Amniotic stem cell (primary cell): ENCODE measurements at regions not wholly inside any gene's neighbourhood (a gene's known extent, or its start where the extent isn't known, plus 50 kb on each side); places are given as distances from the start of the nearest gene placed in this dataset.
"Not testable (repeated sequence)": the region's sequence is repeated elsewhere in the genome, so short reads cannot be mapped to it uniquely, and the experiment has no call there.

Source experiments
- DNase-seq: peaks from one replicate; lab custom pipeline; 2025; lab: John Stamatoyannopoulos, UW

- DNase-seq, result no peak
Measured at GRCh38 chr18:46179306-46179705, 75.1 kb downstream of the HAUS1 start.

DNA sequence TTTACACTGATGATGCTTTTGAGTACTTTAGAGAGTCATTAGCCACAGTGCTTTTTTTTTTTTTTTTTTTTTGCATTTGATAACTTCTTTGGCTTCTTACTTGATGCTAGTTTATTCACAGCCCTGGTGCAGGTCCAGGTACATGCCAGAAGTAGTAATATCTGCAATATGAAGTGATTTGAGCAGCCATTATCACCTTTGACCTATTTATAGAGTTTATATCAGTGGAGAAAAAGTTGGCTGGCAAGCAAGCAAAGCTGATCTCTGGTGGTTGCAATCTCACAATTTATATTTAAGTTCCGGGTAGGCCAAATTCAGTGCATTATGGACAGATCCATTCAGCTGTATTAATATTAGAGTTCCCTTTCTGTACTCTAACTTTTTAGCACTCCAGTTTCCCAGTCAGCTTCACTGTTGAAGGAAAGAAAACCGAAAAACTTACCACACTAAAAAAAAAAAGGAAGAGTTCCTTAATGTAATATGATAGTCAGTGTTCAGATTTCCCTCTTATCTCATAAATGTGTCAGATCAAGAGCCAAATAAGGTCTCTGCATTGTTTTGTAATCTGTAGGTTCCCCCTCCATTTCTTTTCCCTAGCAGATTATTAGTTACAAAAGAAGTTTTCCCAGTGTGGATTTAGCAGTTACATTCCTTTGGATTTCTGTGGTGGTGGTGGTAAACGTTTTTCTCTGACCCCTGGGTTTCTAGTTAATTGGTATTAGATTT lies 78.6 kb downstream of the HAUS1 start:
- DNase-seq, result no peak

DNA sequence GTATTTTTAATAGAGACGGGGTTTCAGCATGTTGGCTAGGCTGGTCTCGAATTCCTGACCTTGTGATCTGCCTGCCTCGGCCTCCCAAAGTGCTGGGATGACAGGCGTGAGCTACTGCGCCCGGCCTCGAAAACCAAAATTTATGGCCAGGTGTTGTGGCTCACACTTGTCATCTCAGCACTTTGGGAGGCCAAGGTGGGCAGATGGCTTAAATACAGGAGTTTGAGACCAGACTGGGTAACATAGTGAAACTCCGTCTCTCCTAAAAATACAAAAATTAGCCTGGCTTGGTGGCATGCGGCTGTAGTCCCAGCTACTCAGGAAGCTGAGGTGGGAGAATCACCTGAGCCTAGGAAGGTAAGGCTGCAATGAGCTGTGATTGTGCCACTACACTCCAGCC lies 80.1 kb downstream of the HAUS1 start:
- not testable (repeated sequence) for DNase-seq

GRCh38 chr18:46184727-46185126 lies 80.5 kb downstream of the HAUS1 start:
- DNase-seq, result no peak

- DNase-seq, result no peak
Measured at GRCh38 chr18:46190667-46191066, 86.5 kb downstream of the HAUS1 start.

DNA sequence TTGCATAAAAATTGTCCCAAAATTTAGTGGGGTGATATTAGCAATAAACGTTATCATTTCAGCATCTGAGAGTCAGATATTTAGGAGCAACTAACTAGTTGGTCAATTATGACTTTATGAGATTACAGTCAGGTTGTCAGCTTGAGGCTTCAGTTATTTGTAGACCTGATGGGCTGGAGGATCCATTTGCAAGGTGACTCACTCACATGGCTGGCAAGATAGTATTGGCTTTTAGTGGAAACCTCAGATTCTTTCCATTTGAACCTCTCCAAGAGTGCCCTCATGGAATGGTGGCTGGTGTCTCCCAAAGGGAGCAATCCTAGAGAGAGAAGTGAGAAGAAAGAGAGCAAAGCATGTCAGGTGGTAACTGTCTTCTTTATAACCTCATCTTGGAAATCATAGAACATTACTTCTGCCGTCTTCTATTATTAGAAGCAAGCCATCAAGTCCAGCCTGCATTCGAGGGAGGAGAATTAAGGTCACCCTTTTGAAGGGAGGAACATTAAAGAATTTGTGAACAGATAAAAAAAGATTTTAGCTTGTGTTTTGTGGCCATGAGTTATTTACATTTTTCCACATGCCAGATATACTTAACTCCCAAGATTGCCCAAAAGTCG lies 92.5 kb downstream of the HAUS1 start:
- no peak for DNase-seq

- DNase-seq, result peak; percentile 33
Measured at GRCh38 chr18:46199515-46200147, 95.4 kb downstream of the HAUS1 start.

DNA sequence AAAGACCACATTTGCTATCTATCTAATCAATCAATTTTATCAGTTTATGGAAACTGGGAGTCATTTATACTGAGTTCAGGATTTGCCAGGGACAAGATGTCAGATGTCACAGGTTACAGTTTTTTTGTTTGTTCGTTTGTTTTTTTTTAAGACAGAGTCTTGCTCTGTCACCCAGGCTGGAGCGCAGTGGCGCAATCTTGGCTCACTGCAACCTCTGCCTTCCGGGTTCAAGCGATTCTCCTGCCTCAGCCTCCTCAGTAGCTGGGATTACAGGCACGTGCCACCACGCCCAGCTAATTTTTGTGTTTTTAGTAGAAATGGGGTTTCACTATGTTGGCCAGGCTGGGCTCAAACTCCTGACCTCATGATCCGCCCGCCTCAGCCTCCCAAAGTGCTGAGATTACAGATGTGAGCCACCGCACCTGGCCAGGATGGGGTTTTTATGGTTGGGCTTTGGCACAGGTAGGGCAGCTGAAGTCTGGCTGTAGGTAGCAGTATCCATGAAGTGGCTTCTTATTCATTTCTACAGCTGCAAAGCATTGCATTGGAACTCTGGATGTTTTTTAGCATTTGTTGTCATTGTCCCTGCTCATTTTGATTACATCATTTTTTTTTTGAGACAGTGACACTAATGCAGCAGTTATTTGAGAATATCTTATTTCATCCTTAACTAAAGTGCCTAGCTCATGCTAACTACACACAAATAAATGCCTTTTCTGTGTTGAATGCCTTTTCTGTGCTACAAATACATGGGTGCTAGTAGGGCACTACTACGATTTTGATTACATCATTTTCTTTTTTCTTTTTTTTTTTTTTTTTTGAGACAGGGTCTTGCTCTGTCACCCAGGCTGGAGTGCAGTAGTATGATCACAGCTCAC lies 96.2 kb downstream of the HAUS1 start:
- not testable (repeated sequence) for DNase-seq

DNA sequence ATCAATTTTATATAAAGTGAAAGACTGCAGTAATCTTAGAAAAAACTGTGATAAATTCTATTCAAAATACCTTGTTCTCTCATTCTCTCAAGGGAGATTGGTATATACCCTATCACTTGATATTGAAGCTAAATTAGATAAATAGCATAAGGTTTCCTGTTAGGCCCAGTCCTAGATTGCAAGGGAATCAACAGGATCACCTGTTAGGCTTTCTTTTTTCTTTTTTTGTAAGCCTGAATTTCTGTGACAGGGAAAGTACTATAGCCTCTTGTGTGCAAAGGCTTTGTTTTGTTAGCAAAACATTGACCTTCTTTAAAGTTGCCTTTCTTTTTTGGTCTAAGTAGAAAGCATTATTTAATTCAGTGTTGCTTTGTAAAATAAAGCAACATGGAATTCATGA lies 100.0 kb downstream of the HAUS1 start:
- no peak for DNase-seq

DNA sequence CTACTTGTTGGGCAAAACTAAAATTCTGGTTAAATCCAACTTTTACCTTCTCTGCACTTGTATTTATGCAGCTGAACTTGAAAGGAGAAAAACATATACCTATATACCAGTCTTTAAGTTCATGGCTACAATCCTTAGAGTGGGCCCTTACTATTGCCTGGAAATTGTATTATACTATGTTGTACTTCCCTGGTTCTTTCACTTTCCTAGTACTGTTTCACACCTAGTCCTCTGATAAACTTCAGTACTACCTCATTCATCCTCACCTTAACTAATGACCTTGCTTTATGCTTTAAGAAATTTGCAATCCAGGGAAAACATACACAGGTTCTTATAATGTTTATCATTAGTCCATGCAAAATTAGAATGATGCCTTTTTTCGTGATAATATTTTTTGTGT lies 103.8 kb downstream of the HAUS1 start:
- DNase-seq, result no peak

GRCh38 chr18:46209161-46209560 lies 105.0 kb downstream of the HAUS1 start:
- no peak for DNase-seq

DNA sequence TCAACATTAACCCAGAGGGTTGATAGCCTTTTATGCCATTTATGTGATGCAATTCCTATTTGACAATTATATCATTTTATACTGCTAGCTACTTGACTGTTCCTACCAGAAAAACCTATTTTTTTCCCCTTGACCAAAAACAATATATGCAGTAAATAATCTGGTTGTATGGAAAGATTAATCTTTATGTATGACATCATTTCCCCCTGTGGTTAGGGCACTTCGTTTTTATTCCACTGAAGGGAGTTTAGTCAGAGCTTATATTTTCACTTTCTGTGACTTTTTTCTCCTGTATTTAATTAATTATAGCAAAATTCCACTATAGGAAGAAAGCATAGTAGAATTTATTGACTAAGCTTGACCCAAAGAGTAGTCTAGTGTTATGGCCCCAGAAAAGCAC lies 107.6 kb downstream of the HAUS1 start:
- no peak for DNase-seq

- DNase-seq, result no peak
Measured at GRCh38 chr18:46212398-46212797, 108.2 kb downstream of the HAUS1 start.

DNA sequence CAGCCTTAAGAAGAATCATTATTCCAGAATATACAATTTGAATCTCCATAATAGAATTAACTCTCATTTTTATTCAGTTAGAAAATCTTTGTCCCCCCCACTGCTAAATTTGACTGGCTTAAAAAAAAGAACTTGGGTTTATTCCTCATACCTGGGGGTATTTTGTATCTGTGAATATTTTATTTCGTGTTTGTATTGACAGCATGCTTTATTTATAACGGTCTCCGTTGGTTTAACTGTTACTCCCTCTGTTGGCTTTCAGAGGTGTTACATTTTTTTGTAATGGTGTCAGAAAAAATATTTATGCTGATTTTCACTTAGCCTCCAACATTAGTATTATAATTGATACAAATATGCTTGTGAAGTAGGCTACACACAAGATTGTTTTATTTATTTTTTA lies 109.1 kb downstream of the HAUS1 start:
- no peak for DNase-seq

GRCh38 chr18:46214435-46214834 lies 110.2 kb downstream of the HAUS1 start:
- DNase-seq, result no peak

DNA sequence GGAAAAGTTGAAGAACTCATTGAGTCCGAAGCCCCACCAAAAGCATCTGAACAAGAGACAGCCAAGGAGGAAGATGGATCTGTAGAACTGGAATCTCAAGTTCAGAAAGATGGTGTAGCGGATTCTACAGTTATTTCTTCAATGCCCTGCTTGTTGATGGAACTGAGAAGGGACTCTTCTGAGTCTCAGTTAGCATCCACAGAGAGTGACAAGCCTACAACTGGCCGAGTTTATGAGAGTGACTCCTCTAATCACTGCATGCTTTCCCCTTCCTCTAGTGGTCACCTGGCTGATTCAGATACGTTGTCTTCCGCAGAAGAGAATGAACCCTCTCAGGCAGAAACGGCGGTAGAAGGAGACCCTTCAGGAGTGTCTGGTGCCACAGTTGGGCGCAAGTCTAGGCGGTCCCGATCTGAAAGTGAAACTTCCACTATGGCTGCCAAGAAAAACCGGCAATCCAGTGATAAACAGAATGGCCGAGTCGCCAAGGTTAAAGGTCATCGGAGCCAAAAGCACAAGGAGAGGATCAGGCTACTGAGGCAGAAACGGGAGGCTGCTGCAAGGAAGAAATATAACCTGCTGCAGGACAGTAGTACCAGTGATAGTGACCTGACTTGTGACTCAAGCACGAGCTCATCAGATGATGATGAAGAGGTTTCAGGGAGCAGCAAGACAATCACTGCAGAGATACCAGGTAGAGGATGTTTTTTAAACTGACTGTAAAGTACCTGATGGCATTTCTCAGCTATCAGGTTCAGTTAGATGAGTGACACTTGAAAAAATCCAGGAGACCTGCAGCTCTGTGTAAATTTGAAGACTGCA lies 111.9 kb downstream of the HAUS1 start:
- DNase-seq, result no peak

DNA sequence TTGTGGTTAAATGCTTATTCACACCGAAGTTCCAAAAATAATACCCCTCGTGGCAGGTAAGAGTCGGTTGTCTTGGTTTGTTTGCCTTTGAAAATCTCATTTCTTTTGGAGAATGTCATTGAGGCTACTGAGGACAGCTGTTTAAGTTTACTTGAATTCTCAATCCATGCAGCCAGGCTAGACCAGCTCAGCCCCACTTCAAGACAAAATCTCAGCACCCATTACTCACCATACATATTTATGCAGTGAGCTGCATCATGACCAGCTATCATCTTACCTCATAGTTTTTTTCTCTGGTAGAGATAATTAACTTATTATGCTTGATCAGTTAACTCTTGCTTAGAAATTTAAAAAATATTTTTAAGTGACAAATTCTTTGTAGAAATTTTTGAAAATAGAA lies 115.9 kb downstream of the HAUS1 start:
- peak; percentile 27 for DNase-seq

- no peak for DNase-seq
Measured at GRCh38 chr18:46222093-46222492, 117.9 kb downstream of the HAUS1 start.

- no peak for DNase-seq
Measured at GRCh38 chr18:46222710-46223360, 118.7 kb downstream of the HAUS1 start.

GRCh38 chr18:46224181-46224775 lies 120.1 kb downstream of the HAUS1 start:
- no peak for DNase-seq

DNA sequence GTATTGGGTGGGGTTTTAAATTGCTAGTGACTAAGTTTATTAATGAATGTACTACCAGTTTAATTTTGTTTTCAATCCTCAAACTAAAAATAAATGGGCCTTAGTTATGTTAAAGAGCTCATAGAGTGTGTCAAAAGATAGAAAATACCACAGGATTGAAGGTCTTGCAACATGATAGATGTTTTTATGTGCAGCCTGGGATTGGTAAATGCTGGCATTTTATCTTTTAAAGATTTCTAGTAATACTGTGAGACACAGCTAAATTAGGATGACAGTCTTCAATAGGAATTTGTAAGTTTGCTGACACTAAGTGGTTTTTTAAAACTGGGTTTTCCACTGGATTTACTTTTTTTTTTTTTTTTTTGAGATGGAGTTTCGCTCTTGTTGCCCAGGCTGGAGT lies 122.3 kb downstream of the HAUS1 start:
- DNase-seq, result peak; percentile 11
